IMR-90 (cell line): ENCODE measurements at regions not wholly inside any gene's neighbourhood (a gene's known extent, or its start where the extent isn't known, plus 50 kb on each side); places are given as distances from the start of the nearest gene placed in this dataset.

Experiments
- ATAC-seq: fragments of 200-7000 bp; cut with Tn5 transposase; 2 replicates; pipeline ENCODE4 v1.9.1; 2020; ENCODE audit warnings: low read depth, mild to moderate bottlenecking, moderate library complexity
- BruUV-seq: library from RNA; stranded (reverse); fragments of 400-500 nt; replicated peaks from 2 replicates; lab custom pipeline; 2021; lab: Mats Ljungman, UMichigan
- CTCF ChIA-PET: fragments of 300-600 bp; formaldehyde crosslinking; extraction: SDS; loops from one replicate; lab custom pipeline; 2021; ENCODE audit warnings: antibody characterized with exemption; lab: Yijun Ruan, JAX
- POLR2A ChIA-PET: fragments of 300-600 bp; sonication (Branson Sonifier 250); formaldehyde crosslinking; loops from one replicate; lab custom pipeline; 2022; ENCODE audit warnings: antibody characterized with exemption; ENCODE audit not compliant: unreplicated experiment; lab: Charles Lee
- DNase-seq: peaks from one replicate; pipeline ENCODE4 v3.0.0; 2013
- H2AFZ ChIP-seq: replicated peaks from 2 replicates; pipeline ENCODE3; 2013; ENCODE audit warnings: low read length, mild to moderate bottlenecking; ENCODE audit not compliant: poor library complexity
- H2AK5ac ChIP-seq: 2 replicates; pipeline ENCODE4 v1.6.1; 2013; ENCODE audit warnings: low read depth, low read length, inconsistent platforms
- H2AK9ac ChIP-seq: replicated peaks from 2 replicates; pipeline ENCODE3; 2013; ENCODE audit warnings: mild to moderate bottlenecking, low read depth, low read length, moderate library complexity; ENCODE audit not compliant: poor library complexity
- H2BK120ac ChIP-seq: 2 replicates; pipeline ENCODE4 v1.6.1; 2013; ENCODE audit warnings: low read depth, low read length, inconsistent platforms
- H2BK15ac ChIP-seq: 3 replicates; pipeline ENCODE4 v1.6.1; 2013; ENCODE audit warnings: low read depth, low read length, inconsistent platforms
- H2BK20ac ChIP-seq: 2 replicates; pipeline ENCODE4 v1.6.1; 2013; ENCODE audit warnings: low read depth, mild to moderate bottlenecking, inconsistent platforms, low read length, moderate library complexity
- H2BK5ac ChIP-seq: 2 replicates; pipeline ENCODE4 v1.6.1; 2013; ENCODE audit warnings: mild to moderate bottlenecking, low read depth, low read length, inconsistent platforms; ENCODE audit not compliant: poor library complexity, severe bottlenecking
- H3K14ac ChIP-seq: replicated peaks from 2 replicates; pipeline ENCODE4 v1.6.1; 2013; ENCODE audit warnings: low read depth, low read length, inconsistent platforms
- H3K18ac ChIP-seq: 2 replicates; pipeline ENCODE4 v1.6.1; 2013; ENCODE audit warnings: low read depth, low read length, control low read depth
- H3K23ac ChIP-seq: 2 replicates; pipeline ENCODE4 v1.6.1; 2013; ENCODE audit warnings: low read depth, low read length, inconsistent platforms
- H3K27ac ChIP-seq: 2 replicates; pipeline ENCODE4 v1.5.1; 2013; ENCODE audit warnings: mild to moderate bottlenecking, control low read depth, low read length; ENCODE audit not compliant: insufficient read depth
- H3K27me3 ChIP-seq: 2 replicates; pipeline ENCODE4 v1.6.1; 2013; ENCODE audit warnings: low read length; ENCODE audit not compliant: control insufficient read depth, insufficient read depth
- H3K36me3 ChIP-seq: 2 replicates; pipeline ENCODE4 v1.6.1; 2013; ENCODE audit warnings: low read length, mixed read lengths; ENCODE audit not compliant: control insufficient read depth, insufficient read depth
- H3K4ac ChIP-seq: 2 replicates; pipeline ENCODE4 v1.6.1; 2013; ENCODE audit warnings: low read depth, low read length, inconsistent platforms
- H3K4me1 ChIP-seq: 2 replicates; pipeline ENCODE4 v1.6.1; 2013; ENCODE audit warnings: low read length, mixed read lengths; ENCODE audit not compliant: control insufficient read depth, insufficient read depth
- H3K4me2 ChIP-seq: 2 replicates; pipeline ENCODE4 v1.6.1; 2013; ENCODE audit warnings: low read depth, mild to moderate bottlenecking, control low read depth, low read length, moderate library complexity
- H3K4me3 ChIP-seq: 2 replicates; pipeline ENCODE4 v1.5.1; 2013; ENCODE audit warnings: low read depth, mild to moderate bottlenecking, control low read depth, low read length, moderate library complexity; ENCODE audit not compliant: insufficient read depth
- H3K56ac ChIP-seq: 2 replicates; pipeline ENCODE4 v1.6.1; 2013; ENCODE audit warnings: low read length, inconsistent platforms; ENCODE audit not compliant: insufficient read depth; ENCODE audit errors: extremely low read depth
- H3K79me1 ChIP-seq, 2 experiments: 2 replicates each; pipeline ENCODE4 v1.6.1; 2013; ENCODE audit warnings: low read length in 2 of 2, inconsistent platforms in 1 of 2, low read depth in 1 of 2
- H3K9ac ChIP-seq: 2 replicates; pipeline ENCODE4 v1.6.1; 2013; ENCODE audit warnings: low read depth, low read length, control low read depth
- H3K9me1 ChIP-seq: 2 replicates; pipeline ENCODE4 v1.6.1; 2013; ENCODE audit warnings: low read length, inconsistent platforms; ENCODE audit not compliant: insufficient read depth
- H3K9me3 ChIP-seq: 2 replicates; pipeline ENCODE4 v1.6.1; 2013; ENCODE audit warnings: low read length; ENCODE audit not compliant: control insufficient read depth, insufficient read depth
- H4K20me1 ChIP-seq: 2 replicates; pipeline ENCODE4 v1.6.1; 2013; ENCODE audit warnings: low read length, inconsistent platforms; ENCODE audit not compliant: insufficient read depth
- H4K5ac ChIP-seq: 2 replicates; pipeline ENCODE4 v1.6.1; 2013; ENCODE audit warnings: mild to moderate bottlenecking, low read depth, low read length, control low read depth
- H4K8ac ChIP-seq, 2 experiments: 2 replicates each; pipeline ENCODE4 v1.6.1; 2013; ENCODE audit warnings: low read depth in 2 of 2, low read length in 2 of 2, control low read depth in 1 of 2, inconsistent platforms in 1 of 2
- H4K91ac ChIP-seq: 2 replicates; pipeline ENCODE4 v1.6.1; 2013; ENCODE audit warnings: low read depth, low read length, inconsistent platforms; ENCODE audit not compliant: insufficient read depth
- BHLHE40 ChIP-seq: fragments of 150-350 bp; IDR thresholded peaks from 2 replicates; pipeline ENCODE4 v1.6.1; 2016; ENCODE audit warnings: mild to moderate bottlenecking, low read depth, low read length
- CHD1 ChIP-seq: IDR thresholded peaks from 2 replicates; pipeline ENCODE4 v1.6.1; 2012; ENCODE audit warnings: low read depth, low read length, improper control_type of control experiment
- FOS ChIP-seq: fragments of 150-350 bp; IDR thresholded peaks from 2 replicates; pipeline ENCODE4 v1.6.1; 2016; ENCODE audit warnings: low read depth, low read length
- MAZ ChIP-seq: IDR thresholded peaks from 2 replicates; pipeline ENCODE4 v1.6.1; 2012; ENCODE audit warnings: low read depth, mild to moderate bottlenecking, low read length, improper control_type of control experiment, moderate library complexity, borderline replicate concordance
- POLR2A ChIP-seq: IDR thresholded peaks from 2 replicates; pipeline ENCODE4 v1.6.1; 2012; ENCODE audit warnings: mild to moderate bottlenecking, low read depth, low read length
- RFX5 ChIP-seq: IDR thresholded peaks from 2 replicates; pipeline ENCODE4 v1.8.0; 2012; ENCODE audit warnings: low read depth, mild to moderate bottlenecking, low read length, moderate library complexity
- WGBS, 2 experiments: methylation state at CpG; one replicate each; pipeline versions ENCODE4 v1.1.5 to v1.1.7; 2013; ENCODE audit warnings: missing lambda C conversion rate in 2 of 2; ENCODE audit not compliant: insufficient read length in 1 of 2; ENCODE audit errors: extremely low coverage in 2 of 2; 5-methylcytosine and 5-hydroxymethylcytosine counted together
- dilution Hi-C: fragments of 300-500 bp; cut with HindIII; formaldehyde crosslinking; loops from one replicate; pipeline ENCODE4 v1.14.3; 2018; ENCODE audit warnings: low sequenced_read_pairs; ENCODE audit not compliant: unreplicated experiment
- in situ Hi-C: fragments of 300-500 bp; cut with MboI; formaldehyde crosslinking; loops from 3 replicates; pipeline ENCODE4 v1.14.3; 2019; ENCODE audit warnings: low sequenced_read_pairs, inconsistent platforms, mixed read lengths
- intact Hi-C: fragments of 100-400 bp; cut with micrococcal nuclease; formaldehyde crosslinking; loops from 2 replicates; pipeline ENCODE4 v1.10.0; 2022

- no TSS peak for BruUV-seq
- no peak overlapping the region for H3K14ac ChIP-seq
- no peaks in the 10 kb centered on the region for H3K9me1 ChIP-seq
- dilution Hi-C loops: no loop called here
- H3K9ac ChIP-seq: no peak overlapping the region
- H4K20me1 ChIP-seq: no peaks in the 10 kb centered on the region
- ATAC-seq (no peak), DNase-seq (no peak)
- H2AFZ ChIP-seq: no peak overlapping the region
- in situ Hi-C loops: no loop called here
- H2AK5ac ChIP-seq: no peak overlapping the region
- H3K27ac ChIP-seq: no peak overlapping the region
- H2AK9ac ChIP-seq: no peak overlapping the region
- no peak overlapping the region for H3K18ac ChIP-seq
- H3K36me3 ChIP-seq: no peaks in the 10 kb centered on the region
- no peak overlapping the region for H4K5ac ChIP-seq
- no peak overlapping the region for H2BK20ac ChIP-seq
- POLR2A ChIA-PET: no interaction called here
- no peak overlapping the region for H2BK5ac ChIP-seq
- H3K79me1 ChIP-seq: no peaks in the 10 kb centered on the region
- no peak overlapping the region for H3K56ac ChIP-seq
- no peak overlapping the region for H4K91ac ChIP-seq
- CTCF ChIA-PET: no interaction called here
- H2BK120ac ChIP-seq: no peak overlapping the region
- H3K4ac ChIP-seq: no peak overlapping the region
- no peak for TF ChIP-seq MAZ
- TF ChIP-seq BHLHE40: no peak
- TF ChIP-seq POLR2A: no peak
- TF ChIP-seq CHD1: no peak
- no peak for TF ChIP-seq FOS
- no peak for TF ChIP-seq RFX5
- no CpG with 5 or more reads among the region's 8 CpGs for WGBS, 2 experiments
- H3K23ac ChIP-seq: no peak overlapping the region
- intact Hi-C loops: no loop called here
- H3K4me1 ChIP-seq: no peaks in the 10 kb centered on the region
- no peak overlapping the region for H3K4me2 ChIP-seq
- no peak overlapping the region for H2BK15ac ChIP-seq
- H3K9me3 ChIP-seq: peaks cover 11% of the 10 kb centered on the region
- no peak overlapping the region for H3K4me3 ChIP-seq
- no peak overlapping the region for H4K8ac ChIP-seq
- H3K27me3 ChIP-seq: no peaks in the 10 kb centered on the region
Measured at GRCh38 chr19:28522545-28522922, 690.4 kb downstream of the UQCRFS1 start.
